ENCODE measurements at regions not wholly inside any gene's neighbourhood (a gene's known extent, or its start where the extent isn't known, plus 50 kb on each side); places are given as distances from the start of the nearest gene placed in this dataset.

GRCh38 chr10:36794981-36795380, 330.4 kb upstream of the ANKRD30A start:
- TF ChIP-seq CTCF (IDR thresholded peaks at IDR 0.05), result no peak
- ATAC-seq (no peak), DNase-seq (no peak)
- ChIA-PET POLR2A (no interaction called here), CTCF (no interaction called here)
- Mint-ChIP-seq H3K27me3 (no peaks in the 10 kb centered on the region), H3K9me3 (peaks cover 2% of the 10 kb centered on the region), H3K4me1 (ENCODE audit: low read depth) (no peaks in the 10 kb centered on the region), H3K36me3 (ENCODE audit: low read depth) (no peaks in the 10 kb centered on the region), H3K27ac (no peak overlapping the region), H3K4me3 (no peak overlapping the region)
- intact Hi-C loops (cut with micrococcal nuclease), result no loop called here

- H3K4me1 Mint-ChIP-seq (ENCODE audit: low read depth), result no peaks in the 10 kb centered on the region
- H3K27ac Mint-ChIP-seq, result no peak overlapping the region
- no peaks in the 10 kb centered on the region for H3K36me3 Mint-ChIP-seq (ENCODE audit: low read depth)
- DNase-seq, result no peak
- intact Hi-C loops (cut with micrococcal nuclease), result no loop called here
- ChIA-PET POLR2A (no interaction called here), CTCF (no interaction called here)
- no peak for TF ChIP-seq CTCF (IDR thresholded peaks at IDR 0.05)
- no peak overlapping the region for H3K4me3 Mint-ChIP-seq
- peaks cover 3% of the 10 kb centered on the region for H3K9me3 Mint-ChIP-seq
- ATAC-seq, result no peak
- no peaks in the 10 kb centered on the region for H3K27me3 Mint-ChIP-seq
These were observed 335.4 kb upstream of the ANKRD30A start for GRCh38 chr10:36789974-36790373.

GRCh38 chr10:36788152-36788551, 337.2 kb upstream of the ANKRD30A start:
- TF ChIP-seq CTCF (IDR thresholded peaks at IDR 0.05), result no peak
- Mint-ChIP-seq H3K27me3 (no peaks in the 10 kb centered on the region), H3K4me3 (no peak overlapping the region), H3K4me1 (ENCODE audit: low read depth) (no peaks in the 10 kb centered on the region), H3K27ac (no peak overlapping the region), H3K9me3 (peaks cover 3% of the 10 kb centered on the region), H3K36me3 (ENCODE audit: low read depth) (no peaks in the 10 kb centered on the region)
- ATAC-seq (no peak), DNase-seq (no peak)
- CTCF ChIA-PET, result no interaction called here
- intact Hi-C loops (cut with micrococcal nuclease), result no loop called here
- POLR2A ChIA-PET, result no interaction called here

- H3K4me1 Mint-ChIP-seq (ENCODE audit: low read depth), result no peaks in the 10 kb centered on the region
- DNase-seq (no peak), ATAC-seq (no peak)
- intact Hi-C loops (cut with micrococcal nuclease), result no loop called here
- H3K4me3 Mint-ChIP-seq, result no peak overlapping the region
- H3K27ac Mint-ChIP-seq, result no peak overlapping the region
- no peaks in the 10 kb centered on the region for H3K36me3 Mint-ChIP-seq (ENCODE audit: low read depth)
- TF ChIP-seq CTCF (IDR thresholded peaks at IDR 0.05), result no peak
- H3K27me3 Mint-ChIP-seq, result no peaks in the 10 kb centered on the region
- ChIA-PET CTCF (no interaction called here), POLR2A (no interaction called here)
- peaks cover 3% of the 10 kb centered on the region for H3K9me3 Mint-ChIP-seq
These were observed 342.0 kb upstream of the ANKRD30A start for GRCh38 chr10:36783400-36783799.

GRCh38 chr10:36781570-36781969, 343.8 kb upstream of the ANKRD30A start:
- Mint-ChIP-seq H3K27me3 (no peaks in the 10 kb centered on the region), H3K4me1 (ENCODE audit: low read depth) (no peaks in the 10 kb centered on the region), H3K9me3 (peaks cover 2% of the 10 kb centered on the region), H3K36me3 (ENCODE audit: low read depth) (no peaks in the 10 kb centered on the region), H3K4me3 (no peak overlapping the region), H3K27ac (no peak overlapping the region)
- no peak for TF ChIP-seq CTCF (IDR thresholded peaks at IDR 0.05)
- ChIA-PET CTCF (no interaction called here), POLR2A (no interaction called here)
- intact Hi-C loops (cut with micrococcal nuclease), result no loop called here
- DNase-seq (no peak), ATAC-seq (no peak)
